ENCODE measurements at regions not wholly inside any gene's neighbourhood (a gene's known extent, or its start where the extent isn't known, plus 50 kb on each side); places are given as distances from the start of the nearest gene placed in this dataset.

DNA sequence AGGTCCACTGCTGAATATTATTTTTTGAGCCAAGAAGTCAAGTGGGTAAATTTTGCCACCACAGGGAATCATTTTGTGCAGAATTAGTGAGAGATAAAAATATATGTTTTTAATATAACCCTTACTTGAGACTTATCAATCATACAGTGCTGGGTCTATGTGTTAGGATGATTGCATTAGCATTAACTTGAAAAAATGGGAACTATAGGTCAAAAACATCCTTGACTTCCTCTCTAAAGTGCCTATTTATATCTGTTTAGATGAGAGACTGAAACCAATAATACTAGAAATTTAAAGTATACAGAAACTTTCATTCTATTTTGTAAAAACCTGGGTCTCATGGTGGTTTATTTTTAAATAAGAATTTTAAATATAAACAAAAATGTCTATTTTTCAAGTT lies 65.1 kb upstream of the CARD18 start:
- ATAC-seq (no peak), DNase-seq (no peak)
- intact Hi-C loops (cut with DNase I), result no loop called here

DNA sequence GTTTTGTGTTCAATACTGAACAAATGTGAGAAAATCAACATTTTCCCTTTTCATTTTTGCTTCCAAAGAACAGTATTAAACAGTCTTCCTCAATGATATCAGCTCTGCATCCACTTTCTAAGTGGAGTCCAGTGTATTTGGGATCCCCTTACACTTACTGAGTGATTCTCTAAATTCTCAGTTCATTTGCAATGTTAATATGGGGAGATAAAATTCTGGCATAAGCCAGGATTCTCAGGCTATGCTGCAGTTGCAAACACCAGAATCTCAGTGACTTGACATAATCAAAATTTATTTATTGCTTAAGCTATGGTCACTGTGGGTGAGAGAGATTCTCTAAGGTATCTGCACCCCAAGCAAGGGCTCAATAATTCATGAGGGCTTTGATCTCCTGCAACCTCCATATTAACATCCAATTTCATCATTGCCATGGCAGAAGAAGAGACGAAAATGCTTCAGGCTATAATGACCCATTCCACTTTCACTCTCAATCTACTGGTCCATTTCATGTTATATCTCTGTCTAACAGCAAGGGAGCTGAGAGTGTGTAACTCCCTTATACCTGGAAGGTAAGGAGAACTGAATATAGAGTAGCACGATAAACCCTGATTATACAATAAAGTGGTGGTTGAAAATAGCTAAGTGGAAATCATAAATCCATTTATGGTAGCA lies 64.1 kb upstream of the CARD18 start:
- intact Hi-C loops (cut with DNase I), result no loop called here
- ATAC-seq, result no peak
- no peak for DNase-seq

DNA sequence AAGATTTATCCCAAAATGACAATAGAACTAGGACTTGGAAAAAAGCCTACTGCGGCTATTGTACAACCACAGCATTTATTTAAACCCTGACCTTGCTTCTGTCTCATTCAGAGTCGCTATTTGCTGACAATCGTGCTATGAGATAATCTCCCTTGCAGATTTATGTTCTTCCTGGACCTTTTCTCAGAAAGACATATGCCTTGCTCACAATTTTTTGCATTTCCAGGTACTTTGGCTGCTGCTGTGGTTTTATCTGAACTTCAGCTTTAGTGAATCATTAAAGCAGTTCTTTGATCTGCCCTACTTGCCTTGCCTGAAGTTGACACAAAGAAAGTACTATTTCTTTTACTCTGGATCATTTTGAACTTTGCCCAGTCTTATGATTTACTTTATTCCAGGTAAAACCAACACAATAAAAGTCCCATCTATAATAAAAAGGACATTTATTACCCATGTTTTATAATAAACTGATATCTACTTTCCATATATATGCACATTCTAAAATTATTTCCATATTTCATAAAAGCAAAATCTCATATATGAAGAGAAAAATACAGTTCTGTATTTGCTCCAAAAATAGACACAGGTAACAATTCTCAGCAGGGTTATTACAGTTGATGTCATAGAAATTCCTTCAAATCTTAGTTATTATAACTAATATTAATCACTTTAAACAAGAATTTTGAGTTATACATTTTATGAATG lies 63.4 kb upstream of the CARD18 start:
- ATAC-seq, result no peak
- DNase-seq, result no peak
- intact Hi-C loops (cut with DNase I), result no loop called here

DNA sequence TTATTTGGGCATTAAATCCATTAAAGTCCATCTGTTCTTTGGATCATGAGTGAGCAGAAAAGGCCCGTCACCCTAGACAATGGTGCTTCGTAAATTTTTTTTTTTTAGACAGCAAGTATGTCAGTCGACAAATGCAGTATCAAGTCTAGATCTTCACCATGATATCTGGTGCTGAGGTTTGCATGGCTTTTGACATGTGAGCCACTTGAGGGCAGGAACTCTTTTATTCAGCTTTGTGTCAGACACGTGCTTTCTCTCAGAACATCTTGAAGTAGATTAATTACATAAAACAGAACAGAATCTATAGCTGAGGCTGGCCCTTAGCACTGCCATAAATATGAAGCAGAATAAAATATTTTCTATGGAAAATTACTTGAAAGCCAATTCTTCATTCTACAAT lies 62.9 kb upstream of the CARD18 start:
- ATAC-seq (no peak), DNase-seq (no peak)
- intact Hi-C loops (cut with DNase I), result no loop called here

DNA sequence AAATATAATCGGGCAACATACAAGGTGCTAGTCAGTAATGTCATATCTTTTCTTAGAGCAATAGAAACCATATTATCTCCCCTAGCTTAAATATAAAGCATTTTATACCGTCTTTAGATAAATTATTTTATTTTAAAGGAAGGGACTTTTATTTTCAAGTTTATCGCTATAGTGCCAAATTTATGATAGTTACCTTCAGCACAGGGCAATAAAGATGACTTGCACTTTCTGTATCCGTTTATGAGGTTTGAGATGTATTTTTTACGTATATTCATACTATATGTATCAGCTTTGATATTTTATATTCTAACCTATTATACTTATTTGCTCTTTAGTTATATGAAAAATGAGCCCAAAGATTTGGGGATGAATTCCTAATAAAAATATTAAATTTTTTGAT lies 61.6 kb upstream of the CARD18 start:
- DNase-seq (no peak), ATAC-seq (no peak)
- intact Hi-C loops (cut with DNase I), result no loop called here

DNA sequence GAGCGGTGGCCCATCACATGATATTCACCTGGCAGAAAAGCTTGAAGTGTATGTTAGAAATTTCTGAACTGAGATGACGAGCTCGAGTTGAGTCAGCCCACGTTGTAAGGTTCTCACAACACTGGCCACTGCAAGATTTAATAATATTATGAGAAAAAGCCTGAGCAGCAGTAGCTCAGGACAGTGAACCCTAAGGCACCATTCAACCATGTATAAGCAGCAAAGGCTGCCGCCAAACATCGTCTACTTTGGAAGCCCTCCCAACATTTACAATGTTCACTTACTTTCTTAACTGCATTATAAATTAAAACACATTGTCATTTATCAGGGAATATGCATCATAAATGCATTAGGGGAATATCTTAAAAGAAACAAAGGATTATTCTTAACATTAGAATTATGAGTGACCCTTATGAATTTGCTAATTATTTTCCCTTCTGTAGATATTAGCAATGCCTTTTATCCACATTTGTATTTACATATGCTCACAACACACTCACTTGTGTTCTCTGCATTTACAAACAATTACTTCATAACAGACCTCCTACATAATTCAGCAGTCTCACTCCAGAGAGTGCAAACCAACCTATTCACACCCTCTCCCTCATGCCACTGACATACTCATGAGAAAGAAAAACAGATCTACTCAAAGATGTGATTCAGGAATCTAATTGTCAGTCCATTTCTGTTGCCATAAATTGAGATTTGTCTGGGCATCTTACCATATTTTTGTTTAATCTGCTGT lies 57.7 kb upstream of the CARD18 start:
- no peak for ATAC-seq
- intact Hi-C loops (cut with DNase I), result no loop called here
- no peak for DNase-seq

DNA sequence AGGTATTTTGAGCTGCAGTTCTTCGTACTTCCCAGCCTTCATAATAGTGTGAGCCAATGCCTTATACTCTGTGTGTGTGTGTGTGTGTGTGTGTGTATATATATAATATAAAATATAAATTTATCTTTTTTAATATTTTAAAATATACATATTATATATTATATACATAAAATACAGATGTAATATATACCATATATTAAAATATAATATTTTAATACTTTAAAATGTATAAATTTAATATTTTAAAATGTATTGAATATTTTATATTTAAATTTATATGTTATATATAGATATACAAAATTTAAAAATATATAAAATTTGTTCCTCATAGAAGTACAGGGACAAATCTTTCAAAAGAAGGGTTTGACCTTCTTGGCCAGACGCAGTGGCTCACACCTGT lies 53.7 kb upstream of the CARD18 start:
- DNase-seq, result no peak
- intact Hi-C loops (cut with DNase I), result no loop called here
- no peak for ATAC-seq

DNA sequence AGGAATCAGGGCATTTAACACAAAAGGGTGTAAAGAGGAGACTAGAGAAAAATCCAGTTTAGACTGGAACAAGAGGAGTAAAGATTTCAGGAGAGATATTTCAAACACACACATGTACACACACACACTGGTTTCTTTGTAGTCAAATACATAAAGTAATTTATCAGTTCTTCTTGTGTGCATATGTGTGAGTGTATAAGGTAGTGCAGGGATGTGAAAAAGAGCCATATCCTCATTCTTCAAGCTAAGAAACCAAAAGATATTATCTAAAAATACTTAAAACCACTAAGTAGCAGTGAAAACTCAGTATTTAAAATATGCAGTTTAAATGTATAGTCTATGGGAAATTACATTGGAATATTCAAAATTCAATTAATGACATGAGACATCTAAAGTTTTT lies 52.5 kb upstream of the CARD18 start:
- no peak for DNase-seq
- ATAC-seq, result no peak
- intact Hi-C loops (cut with DNase I), result no loop called here

DNA sequence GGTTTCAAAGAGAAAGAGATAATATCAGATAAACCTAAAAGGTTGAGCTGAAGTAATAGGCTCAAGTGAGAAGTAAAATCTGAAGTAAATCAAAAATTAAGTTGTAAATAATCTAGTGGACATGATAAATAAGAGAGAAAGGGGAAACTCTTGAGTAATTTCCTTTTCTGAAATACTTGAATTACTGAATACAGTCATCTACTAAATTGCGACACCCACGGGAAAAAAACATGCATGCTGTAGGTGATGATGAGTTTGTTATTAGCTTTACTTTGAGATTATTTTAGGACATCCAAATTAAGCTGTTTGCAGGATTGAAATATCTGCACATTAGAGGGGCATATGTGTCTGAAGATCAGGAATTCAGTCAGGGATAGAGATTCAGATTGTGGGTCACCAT lies 50.0 kb upstream of the CARD18 start:
- DNase-seq, result no peak
- no peak for ATAC-seq
- intact Hi-C loops (cut with DNase I), result no loop called here
